Posterior vena cava (tissue), 2 donors: ENCODE measurements at regions not wholly inside any gene's neighbourhood (a gene's known extent, or its start where the extent isn't known, plus 50 kb on each side); places are given as distances from the start of the nearest gene placed in this dataset.
"Not testable (repeated sequence)": the region's sequence is repeated elsewhere in the genome, so short reads cannot be mapped to it uniquely, and the experiment has no call there.

Experiments
- DNase-seq: peaks from one replicate; pipeline ENCODE4 v3.0.0-alpha.2; 2020; ENCODE audit warnings: low spot score
- intact Hi-C, 2 donors: fragments of 100-400 bp; cut with DNase I; formaldehyde crosslinking; loops; one replicate each; pipeline versions ENCODE4 v1.14.1 to v1.14.2; 2022 to 2023
- donor health status: DM: yes; HTN: yes; CAD: no.
- donor health status: DM: yes; HTN: yes; CAD: no.

DNA sequence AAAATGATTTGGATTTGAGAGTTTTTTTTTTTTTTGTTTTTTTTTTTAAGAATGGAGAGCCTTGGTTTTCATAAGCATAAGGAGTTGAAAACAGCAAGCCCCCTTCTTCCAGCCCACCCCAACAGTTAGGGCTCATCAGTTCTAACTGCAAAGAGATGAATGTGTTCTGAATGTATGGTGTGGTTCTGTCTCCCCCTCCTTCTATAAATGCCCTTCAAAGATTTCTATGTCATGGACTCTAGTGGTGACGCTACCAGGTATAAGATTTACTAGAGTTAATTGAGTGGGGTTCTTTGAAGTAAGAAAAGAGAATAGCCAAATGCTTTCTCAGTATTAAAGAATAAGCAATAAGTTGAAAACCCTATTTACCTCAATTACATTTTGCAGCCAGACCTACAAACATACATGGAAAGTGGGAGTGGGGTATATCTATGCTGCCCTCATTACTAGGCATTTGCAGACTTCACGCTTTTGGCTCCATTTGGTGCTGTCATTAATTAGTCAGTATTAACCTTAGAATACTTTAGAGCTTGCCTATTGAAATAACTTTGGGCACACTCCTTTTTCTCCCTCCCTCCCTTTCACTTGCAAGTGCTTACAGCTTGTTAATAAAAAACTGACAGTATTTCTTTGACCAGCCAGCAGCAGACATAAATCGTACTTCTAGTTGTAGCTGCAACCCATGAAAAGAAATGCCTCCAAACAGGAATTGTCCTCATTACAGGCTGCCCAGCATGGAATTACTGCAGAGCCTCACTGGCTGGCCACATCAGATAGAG, 667.2 kb upstream of the ZNF608 start:
- intact Hi-C loops: no loop called here
- DNase-seq: no peak

DNA sequence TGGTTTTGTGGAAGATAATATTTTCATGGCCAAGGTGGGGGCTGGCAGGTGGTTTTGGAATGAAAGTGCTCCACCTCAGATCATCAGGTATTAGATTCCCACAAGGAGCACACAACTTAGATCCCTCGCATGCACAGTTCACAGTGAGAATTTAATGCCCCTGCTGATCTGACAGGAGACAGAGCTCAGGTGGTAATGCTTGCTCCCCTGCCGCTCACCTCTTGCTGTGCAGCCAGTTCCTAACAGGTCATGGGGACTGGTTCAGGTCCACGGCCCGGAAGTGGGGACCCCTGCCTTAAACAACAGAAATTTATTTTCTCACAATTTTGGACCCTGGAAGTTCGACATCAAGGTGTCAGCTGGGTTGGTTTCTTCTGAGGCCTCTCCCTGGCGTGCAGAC, 668.7 kb upstream of the ZNF608 start:
- no peak for DNase-seq
- intact Hi-C loops: no loop called here

DNA sequence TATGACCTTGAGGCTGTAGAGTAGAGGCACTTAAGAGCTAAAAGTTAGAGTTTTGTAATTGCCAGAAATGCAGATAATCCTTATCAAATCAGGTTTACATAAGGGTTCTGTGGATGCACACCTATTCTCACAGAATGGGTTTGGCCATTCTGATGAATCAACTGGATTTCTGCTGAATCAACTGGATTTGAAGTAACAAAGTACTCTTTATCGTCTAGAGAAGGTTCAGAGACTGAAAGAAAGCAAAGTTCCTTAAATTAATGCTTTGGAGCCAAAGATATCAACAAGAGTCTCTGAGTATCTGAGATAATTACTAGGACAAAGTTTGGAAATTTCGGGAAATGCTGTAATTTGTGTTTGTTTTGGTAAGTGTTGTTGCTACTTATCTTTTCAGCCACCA, 669.6 kb upstream of the ZNF608 start:
- DNase-seq: no peak
- intact Hi-C loops: no loop called here

DNA sequence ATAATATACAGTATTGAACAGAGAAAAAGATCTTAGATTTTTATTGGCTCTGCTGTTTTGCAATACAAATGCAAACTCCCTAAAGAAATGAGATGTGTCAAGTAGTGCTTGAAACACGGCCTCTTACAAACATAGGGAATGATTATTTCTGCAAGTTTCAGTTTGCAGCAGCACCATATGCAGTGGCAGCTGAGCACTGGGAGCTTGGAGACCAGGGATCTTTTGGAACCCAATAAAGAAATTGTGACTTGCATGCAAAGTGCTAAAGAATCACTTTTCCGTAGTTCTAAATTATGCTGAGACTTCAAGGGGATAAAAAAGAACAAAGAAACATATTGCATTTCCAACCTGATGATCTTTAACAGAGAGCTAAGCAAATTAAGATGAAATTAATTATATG, 674.6 kb upstream of the ZNF608 start:
- no peak for DNase-seq
- intact Hi-C loops: no loop called here

DNA sequence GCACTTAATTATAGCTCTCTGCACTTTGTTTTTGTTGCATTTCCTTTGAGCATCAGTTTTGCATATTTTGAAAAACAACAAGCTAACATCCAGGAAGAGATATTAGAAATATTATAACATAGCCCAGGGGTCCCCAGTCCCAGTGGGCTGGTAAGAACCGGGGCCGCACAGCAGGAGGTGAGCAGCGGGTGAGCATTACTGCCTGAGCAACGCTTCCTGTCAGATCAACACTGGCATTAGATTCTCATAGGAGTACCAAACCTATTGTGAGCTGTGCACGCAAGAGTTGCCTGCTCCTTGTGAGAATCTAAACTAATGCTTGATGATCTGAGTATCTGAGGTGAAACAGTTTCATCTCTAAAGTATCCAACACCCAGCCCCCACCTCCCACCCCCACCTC, 675.9 kb upstream of the ZNF608 start:
- intact Hi-C loops: no loop called here
- no peak for DNase-seq

DNA sequence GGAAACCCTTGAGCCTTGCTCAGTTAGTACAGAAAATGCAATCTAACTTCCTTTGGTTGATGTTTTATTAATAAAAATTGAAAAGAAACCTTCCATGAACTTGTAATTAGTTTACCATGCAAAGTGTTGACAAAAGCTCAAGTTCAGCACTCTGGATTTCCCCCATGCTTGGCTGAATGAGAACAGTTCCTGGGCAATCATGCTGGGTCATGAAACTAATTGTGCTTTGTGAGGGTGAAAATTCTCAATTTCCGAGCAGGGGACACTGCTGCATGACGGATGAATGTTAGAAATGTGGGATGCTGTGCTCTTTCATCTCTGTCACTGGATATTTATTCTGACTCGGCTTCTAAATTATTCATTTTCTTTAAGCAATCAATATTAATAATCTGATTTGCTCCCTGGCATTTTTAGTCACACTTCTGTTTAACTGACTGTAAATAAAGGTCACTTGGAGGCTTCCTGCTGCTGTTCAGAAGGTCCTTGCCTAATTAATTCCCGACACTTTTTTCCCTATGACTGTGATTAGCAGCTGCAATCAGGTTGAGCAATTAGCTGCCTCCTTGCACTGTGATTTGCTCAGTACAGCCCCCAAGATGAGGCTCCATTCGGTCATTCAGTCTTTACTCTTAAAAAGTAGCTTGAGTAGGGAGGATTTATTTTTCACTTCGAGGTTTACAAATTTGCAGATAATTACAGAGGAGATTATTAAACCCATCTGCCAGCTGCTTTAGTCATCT, 678.1 kb upstream of the ZNF608 start:
- no peak for DNase-seq
- intact Hi-C loops: no loop called here

DNA sequence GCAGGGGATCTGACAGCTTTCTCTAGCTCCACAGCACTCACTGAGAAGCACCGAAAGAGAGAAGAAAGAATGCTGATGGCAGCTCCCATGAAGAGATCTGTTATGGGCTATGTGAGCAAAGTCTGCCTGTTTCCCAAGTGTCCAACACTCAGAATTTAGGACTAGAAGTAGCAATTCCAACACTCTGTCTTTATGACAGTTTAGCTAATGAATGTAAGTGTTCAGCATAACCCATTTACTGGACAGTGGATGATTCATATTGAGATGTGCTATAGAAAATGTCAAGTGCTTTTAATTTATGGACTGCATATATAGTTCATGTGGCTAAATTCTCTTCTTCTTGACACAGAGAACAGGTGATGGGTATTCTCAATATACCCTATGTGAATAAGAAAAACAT, 683.1 kb upstream of the ZNF608 start:
- intact Hi-C loops: no loop called here
- DNase-seq: no peak

DNA sequence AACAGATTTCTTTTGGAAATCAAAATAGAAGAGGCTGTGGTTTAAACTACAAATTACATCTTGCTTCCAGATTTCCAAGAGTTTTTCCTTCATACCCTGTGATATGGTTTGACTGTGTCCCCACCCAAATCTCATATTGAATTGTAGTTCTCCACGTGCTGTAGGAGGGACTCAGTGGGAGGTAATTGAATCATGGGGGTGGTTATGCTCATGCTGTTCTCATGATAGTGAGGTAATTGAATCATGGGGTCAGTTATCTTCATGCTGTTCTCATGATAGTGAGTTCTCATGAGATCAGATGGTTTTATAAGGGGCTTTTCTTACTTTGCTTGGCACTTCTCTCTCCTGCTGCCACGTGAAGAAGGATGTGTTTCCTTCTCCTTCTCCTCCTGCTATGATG, 687.0 kb upstream of the ZNF608 start:
- intact Hi-C loops: no loop called here
- DNase-seq: no peak

DNA sequence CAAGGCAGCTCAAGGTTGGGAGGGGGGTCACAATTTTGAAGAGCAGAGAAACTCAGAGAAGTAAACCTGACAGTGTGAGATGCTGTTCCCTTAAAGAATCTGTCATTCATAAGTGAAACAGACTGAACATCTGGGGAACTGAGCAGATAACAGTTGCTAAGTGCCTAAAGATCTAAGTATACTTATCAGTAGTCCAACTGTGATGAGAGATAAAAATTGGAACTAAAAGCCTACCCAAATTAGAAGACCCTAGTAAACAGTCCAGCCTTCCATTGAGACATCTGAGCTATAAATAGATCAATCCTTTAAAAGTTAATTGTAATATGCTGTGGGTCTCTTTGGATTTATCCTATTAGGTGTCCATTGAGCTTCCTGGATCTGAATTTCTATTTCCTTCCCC, 692.8 kb upstream of the ZNF608 start:
- no peak for DNase-seq
- intact Hi-C loops: no loop called here

DNA sequence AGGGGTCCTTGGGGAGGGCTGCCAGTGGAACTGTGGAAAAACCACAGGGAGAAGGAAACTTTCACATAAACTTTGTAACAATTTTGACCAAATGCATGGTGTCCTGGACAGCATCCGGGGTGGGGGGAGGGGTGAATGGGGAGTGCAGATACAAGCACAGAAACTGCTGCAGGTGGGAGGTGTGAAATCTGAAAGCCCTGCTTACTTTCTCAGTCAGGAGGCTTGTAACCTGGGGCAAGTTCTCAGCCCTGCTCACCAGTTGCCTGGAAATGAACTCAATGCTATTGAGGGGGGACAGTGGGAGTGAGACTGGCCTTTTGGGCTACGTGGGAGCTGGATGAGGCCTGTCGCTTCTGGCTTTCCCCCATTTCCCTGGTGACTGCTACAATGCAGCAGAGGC, 694.5 kb upstream of the ZNF608 start:
- intact Hi-C loops: no loop called here
- no peak for DNase-seq

DNA sequence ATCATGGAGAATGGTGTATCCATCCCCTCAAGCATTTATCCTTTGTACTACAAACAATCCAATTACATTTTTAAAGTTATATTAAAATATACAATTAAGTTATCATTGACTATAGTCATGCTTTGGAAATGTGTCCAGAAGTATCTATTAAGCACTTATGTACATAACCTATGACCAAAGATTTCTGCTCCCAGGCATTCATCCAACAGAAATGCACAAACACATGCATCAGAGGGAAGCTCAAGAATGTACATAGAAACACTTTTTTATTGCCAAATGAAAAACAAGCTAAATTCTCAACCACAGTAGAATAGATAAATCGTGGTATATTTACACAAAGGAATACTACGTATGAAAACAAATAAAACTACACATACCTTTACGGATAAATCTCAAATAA, 700.5 kb upstream of the ZNF608 start:
- intact Hi-C loops: no loop called here
- no peak for DNase-seq

DNA sequence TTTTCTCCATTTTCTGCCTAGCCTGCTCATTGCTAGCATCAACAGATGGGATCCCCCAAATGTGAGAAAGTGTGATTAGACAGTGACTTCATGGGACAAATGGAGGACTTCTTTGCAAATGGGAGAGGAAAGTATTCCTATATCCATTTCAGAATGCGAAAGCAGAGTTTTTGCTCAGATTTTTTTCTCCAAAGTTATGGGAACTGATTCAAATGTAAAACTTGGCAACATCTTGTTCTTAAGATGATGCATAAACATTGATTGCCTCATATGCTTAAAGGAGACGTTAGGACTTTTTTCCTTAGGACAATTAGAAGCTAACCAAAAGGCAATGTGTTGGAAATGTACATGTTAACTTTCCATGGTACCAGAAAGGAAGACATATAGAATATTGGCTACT, 704.3 kb upstream of the ZNF608 start:
- intact Hi-C loops: no loop called here
- DNase-seq: no peak

DNA sequence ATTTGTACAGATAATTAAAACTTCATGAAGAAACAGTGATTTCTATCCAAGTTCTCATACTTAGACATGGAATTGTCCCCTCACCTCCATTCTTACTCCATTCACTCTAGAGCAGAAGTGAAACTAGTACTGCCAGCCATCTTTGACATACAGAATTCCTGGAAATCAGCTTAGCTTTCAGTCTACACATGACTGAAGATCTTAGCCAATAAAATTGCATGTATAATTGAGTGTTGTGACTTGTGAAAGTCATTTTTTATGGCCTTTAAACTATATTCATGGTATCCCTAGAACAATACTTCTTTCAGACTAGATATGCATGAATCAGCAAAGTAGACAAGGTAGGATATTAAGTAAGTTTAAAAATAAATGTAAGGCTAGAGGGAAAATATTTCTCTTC, 705.2 kb upstream of the ZNF608 start:
- no peak for DNase-seq
- intact Hi-C loops: no loop called here

DNA sequence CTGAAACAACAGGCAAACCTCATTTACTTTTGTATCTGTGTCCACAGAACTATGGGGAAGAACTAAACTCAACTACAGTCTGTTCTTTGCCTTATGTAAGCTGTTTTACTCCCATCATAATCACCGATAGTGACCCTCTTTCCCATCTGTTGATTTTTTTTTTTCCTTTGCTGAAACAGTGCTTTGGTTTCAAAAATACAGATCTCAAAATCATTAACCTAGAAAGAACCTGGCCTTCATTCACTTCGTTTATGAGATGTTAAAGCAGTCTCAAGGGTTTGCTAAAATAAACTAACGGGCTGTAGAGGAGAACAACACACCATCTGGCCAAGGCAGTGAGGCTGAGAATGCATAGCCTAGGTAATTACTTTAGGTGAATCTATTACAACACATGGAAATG, 706.6 kb upstream of the ZNF608 start:
- intact Hi-C loops: no loop called here
- DNase-seq: no peak

DNA sequence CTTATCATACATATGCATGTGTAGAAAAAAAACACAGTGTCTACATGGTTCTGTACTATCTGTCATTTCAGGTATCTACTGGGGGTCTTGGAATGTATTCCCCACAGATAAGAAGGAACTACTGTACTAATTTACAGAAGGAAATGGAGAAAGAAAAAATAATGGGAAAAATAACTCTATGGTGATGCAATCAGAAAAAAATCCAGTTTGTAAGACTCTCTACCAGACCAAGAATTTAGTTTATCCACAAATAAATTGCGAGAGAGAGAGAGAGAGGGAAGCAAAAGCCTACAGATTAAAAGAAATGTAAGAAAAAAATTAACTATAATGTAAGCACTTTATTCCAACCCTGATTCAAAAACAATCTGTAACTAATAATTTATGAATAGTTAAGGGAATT, 708.6 kb upstream of the ZNF608 start:
- intact Hi-C loops: no loop called here
- DNase-seq: no peak

DNA sequence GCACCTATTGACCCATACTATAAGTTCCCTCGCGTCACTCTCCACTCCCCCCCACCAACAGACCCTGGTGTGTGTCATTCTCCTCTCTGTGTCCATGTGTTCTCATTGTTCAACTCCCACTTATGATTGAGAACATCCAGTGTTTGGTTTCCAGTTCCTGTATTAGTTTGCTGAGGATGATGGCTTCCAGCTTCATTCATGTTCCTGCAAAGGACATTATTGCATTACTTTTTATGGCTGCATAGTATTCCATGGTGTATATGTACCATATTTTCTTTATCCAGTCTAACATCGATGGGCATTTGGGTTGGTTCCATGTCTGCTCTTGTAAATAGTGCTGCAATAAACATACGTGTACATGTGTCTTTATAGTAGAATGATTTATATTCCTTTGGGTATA, 709.6 kb upstream of the ZNF608 start:
- intact Hi-C loops, DNase-seq: not testable (repeated sequence)

DNA sequence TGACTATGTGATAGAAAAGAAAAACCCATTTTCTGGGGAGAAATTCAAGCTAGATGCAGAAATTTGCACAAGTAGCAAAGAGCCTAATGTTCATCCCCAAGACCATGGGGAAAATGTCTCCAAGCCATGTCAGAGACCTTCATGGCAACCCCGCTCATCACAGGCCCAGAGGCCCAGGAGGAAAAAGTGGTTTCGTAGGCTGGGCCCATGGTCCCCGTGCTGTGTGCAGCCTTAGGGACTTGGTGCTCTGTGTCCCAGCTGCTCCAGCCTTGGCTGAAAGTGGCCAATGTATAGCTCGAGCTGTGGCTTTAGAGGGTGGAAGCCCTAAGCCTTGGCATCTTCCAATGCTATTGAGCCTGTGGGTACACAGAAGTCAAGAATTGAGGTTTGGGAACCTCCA, 711.2 kb upstream of the ZNF608 start:
- no peak for DNase-seq
- intact Hi-C loops: no loop called here

DNA sequence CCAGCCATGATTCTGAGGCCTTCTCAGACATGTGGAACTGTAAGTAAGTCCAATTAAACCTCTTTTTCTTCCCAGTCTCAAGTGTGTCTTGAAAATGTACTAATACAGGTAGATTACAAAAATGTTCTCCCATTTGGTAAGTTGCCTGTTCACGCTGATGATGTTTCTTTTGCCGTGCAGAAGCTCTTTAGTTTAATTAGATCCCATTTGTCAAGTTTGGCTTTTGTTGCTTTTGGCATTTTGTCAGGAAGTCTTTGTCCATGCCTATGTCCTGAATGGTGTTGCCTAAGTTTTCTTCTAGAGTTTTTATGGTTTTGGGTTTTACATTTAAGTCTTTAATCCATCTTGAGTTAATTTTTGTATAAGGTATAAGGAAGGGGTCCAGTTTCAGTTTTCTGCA, 712.5 kb upstream of the ZNF608 start:
- DNase-seq, intact Hi-C loops: not testable (repeated sequence)

DNA sequence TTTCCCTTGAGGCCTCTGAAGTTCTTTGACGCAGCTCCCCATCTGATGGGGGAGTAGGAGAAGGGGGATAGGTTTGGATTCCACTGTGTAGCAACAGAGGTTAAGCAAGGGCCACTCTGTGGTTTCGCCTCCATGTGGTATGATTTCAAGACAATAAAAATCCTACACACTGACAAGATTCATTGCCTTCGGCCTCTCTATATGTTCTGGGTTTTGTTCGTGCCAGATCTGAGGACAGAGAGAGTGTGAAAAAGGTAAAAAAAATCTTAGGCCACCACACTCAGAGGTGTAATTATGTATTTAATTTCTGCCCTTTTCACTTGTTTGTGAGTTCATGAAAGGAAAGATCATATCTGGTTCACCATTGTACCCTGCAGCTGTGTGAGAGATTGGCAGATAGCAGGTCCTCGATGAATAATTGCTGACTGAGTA, 715.2 kb upstream of the ZNF608 start:
- intact Hi-C loops: no loop called here
- DNase-seq: no peak

DNA sequence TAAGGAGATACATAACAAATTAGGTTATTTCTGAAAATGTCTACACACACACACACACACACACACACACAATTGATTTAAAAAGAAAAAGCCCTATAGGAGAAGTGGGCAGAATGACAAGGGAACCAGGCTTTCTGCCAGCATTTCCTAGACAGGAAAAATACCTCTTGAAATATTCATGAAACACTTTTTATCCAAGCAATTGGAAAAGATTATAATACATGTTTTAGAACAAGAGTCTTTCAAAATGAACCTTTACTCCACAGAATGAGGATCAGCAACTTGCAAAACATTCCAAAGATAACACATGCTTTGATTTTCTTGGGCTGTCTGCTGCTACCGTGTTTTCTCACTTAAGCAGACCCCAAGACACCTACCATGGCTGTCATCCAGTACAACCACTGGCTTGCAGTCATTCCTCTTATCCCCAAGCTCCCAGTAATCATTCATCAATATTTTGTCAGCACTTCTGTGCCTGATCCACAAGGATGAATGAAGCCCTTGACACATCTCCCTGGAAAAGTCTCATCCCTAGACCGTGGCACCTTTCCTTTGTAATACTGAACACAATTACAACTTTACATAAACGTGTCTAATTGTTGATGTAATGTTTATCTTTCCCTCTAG, 717.1 kb upstream of the ZNF608 start:
- no peak for DNase-seq
- intact Hi-C loops: no loop called here
